ENCODE measurements at regions not wholly inside any gene's neighbourhood (a gene's known extent, or its start where the extent isn't known, plus 50 kb on each side); places are given as distances from the start of the nearest gene placed in this dataset.

DNA sequence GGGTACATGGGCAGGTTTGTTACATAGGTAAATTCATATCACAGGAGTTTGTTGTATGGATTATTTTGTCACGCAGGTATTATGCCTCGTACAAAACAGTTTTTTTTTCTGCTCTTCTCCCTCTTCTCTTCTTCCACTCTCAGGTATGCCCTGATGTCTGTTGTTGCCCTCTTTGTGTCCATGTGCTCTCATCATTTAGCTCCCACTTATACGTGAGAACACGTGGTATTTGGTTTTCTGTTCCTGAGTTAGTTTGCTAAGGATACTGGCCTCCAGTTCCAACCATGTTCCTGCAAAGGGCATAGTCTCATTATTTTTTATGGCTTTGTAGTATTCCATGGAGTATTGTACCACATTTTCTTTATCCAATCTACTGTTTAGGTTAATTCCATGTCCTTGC lies 65.7 kb downstream of the UNC5CL start:
- WGBS, 2 experiments (ENCODE audit: insufficient coverage in 2 of 2) = 100% methylated on average over 1 of the region's 4 CpGs; no CpG with 5 or more reads in 1 of the 2 experiments
- Histone ChIP-seq H3K9me3 (ENCODE audit: control insufficient read depth, low read length) (no peaks in the 10 kb centered on the region), H3K4me1 (ENCODE audit: control insufficient read depth, insufficient read depth, low read length, poor library complexity, severe bottlenecking) (no peaks in the 10 kb centered on the region), H3K36me3 (ENCODE audit: control insufficient read depth, insufficient read depth, low read length) (no peaks in the 10 kb centered on the region), H3K4me3 (ENCODE audit: extremely low read depth, insufficient read depth, low read length, poor library complexity, severe bottlenecking) (no peak overlapping the region), H3K27ac (ENCODE audit: low read depth, low read length, severe bottlenecking) (no peak overlapping the region)

GRCh38 chr6:40972814-40973213 lies 66.2 kb downstream of the UNC5CL start:
- no peak overlapping the region for H3K4me3 ChIP-seq (ENCODE audit: extremely low read depth, insufficient read depth, low read length, poor library complexity, severe bottlenecking)
- H3K27ac ChIP-seq (ENCODE audit: low read depth, low read length, severe bottlenecking) = no peak overlapping the region
- H3K4me1 ChIP-seq (ENCODE audit: control insufficient read depth, insufficient read depth, low read length, poor library complexity, severe bottlenecking) = no peaks in the 10 kb centered on the region
- H3K9me3 ChIP-seq (ENCODE audit: control insufficient read depth, low read length) = no peaks in the 10 kb centered on the region
- no peaks in the 10 kb centered on the region for H3K36me3 ChIP-seq (ENCODE audit: control insufficient read depth, insufficient read depth, low read length)
- no CpG with 5 or more reads among the region's 3 CpGs for WGBS, 2 experiments (ENCODE audit: insufficient coverage in 2 of 2)

GRCh38 chr6:40972190-40972589 lies 66.8 kb downstream of the UNC5CL start:
- Histone ChIP-seq H3K36me3 (ENCODE audit: control insufficient read depth, insufficient read depth, low read length) (no peaks in the 10 kb centered on the region), H3K4me1 (ENCODE audit: control insufficient read depth, insufficient read depth, low read length, poor library complexity, severe bottlenecking) (no peaks in the 10 kb centered on the region), H3K27ac (ENCODE audit: low read depth, low read length, severe bottlenecking) (no peak overlapping the region), H3K9me3 (ENCODE audit: control insufficient read depth, low read length) (no peaks in the 10 kb centered on the region), H3K4me3 (ENCODE audit: extremely low read depth, insufficient read depth, low read length, poor library complexity, severe bottlenecking) (no peak overlapping the region)
- 93% methylated on average over 3 of the region's 3 CpGs; no CpG with 5 or more reads in 1 of the 2 experiments for WGBS, 2 experiments (ENCODE audit: insufficient coverage in 2 of 2)

DNA sequence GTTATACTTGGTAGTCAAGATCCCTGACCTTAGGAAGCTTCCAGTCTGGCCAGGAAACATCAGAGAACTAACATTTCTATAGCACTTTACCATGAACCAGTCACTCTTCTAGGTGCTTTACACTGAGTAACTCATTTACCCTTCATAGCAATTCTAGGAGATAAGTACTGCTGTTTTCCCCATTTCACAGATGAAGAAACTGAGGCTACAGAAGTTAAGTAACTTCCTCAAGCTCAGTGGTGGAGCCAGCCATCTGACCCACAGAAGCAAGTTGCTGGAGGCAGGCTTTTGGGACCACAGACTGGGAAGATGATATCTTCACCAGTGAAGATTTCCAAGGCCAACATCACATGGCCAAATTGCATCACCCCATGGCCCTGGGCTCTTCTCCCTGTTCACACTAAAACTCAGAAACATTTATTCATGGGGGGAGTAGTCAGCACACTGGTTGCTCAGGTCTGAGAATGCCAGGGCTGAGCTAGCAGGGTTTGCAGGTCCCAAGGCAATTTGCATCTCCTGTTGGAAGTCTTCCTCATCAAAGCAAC lies 70.3 kb downstream of the UNC5CL start:
- H3K4me3 ChIP-seq (ENCODE audit: extremely low read depth, insufficient read depth, low read length, poor library complexity, severe bottlenecking) = no peak overlapping the region
- no peak overlapping the region for H3K27ac ChIP-seq (ENCODE audit: low read depth, low read length, severe bottlenecking)

DNA sequence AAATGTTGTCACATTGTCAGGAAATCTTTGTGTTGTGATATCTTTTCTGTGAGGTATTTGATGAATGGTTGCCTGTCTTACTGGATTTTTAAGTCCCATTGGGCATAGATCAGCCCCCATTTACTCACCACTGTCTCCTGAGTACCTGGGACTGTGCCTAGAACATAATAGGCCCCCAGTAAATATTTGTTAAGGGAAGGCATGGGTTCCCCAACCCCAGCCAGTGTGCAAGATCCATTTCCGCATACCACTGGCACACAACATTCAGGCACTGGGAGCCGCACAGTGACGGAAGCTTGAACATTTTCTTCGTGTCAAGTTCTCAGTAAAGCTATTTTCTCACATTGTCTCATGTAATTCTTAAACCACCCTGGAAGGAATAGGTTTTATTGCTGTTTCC lies 72.2 kb downstream of the UNC5CL start:
- Histone ChIP-seq H3K4me1 (ENCODE audit: control insufficient read depth, insufficient read depth, low read length, poor library complexity, severe bottlenecking) (peaks cover 6% of the 10 kb centered on the region), H3K9me3 (ENCODE audit: control insufficient read depth, low read length) (no peaks in the 10 kb centered on the region), H3K27ac (ENCODE audit: low read depth, low read length, severe bottlenecking) (no peak overlapping the region), H3K4me3 (ENCODE audit: extremely low read depth, insufficient read depth, low read length, poor library complexity, severe bottlenecking) (no peak overlapping the region), H3K36me3 (ENCODE audit: control insufficient read depth, insufficient read depth, low read length) (no peaks in the 10 kb centered on the region)
- no CpG with 5 or more reads among the region's 4 CpGs for WGBS, 2 experiments (ENCODE audit: insufficient coverage in 2 of 2)

More for the DNA sequence above, 70.3 kb downstream of the UNC5CL start:
- Histone ChIP-seq H3K36me3 (ENCODE audit: control insufficient read depth, insufficient read depth, low read length) (no peaks in the 10 kb centered on the region), H3K4me1 (ENCODE audit: control insufficient read depth, insufficient read depth, low read length, poor library complexity, severe bottlenecking) (no peaks in the 10 kb centered on the region), H3K9me3 (ENCODE audit: control insufficient read depth, low read length) (no peaks in the 10 kb centered on the region)

GRCh38 chr6:40965046-40965445 lies 74.0 kb downstream of the UNC5CL start:
- H3K27ac ChIP-seq (ENCODE audit: low read depth, low read length, severe bottlenecking) = no peak overlapping the region
- H3K4me3 ChIP-seq (ENCODE audit: extremely low read depth, insufficient read depth, low read length, poor library complexity, severe bottlenecking) = no peak overlapping the region
- H3K4me1 ChIP-seq (ENCODE audit: control insufficient read depth, insufficient read depth, low read length, poor library complexity, severe bottlenecking) = peaks cover 6% of the 10 kb centered on the region
- no peaks in the 10 kb centered on the region for H3K36me3 ChIP-seq (ENCODE audit: control insufficient read depth, insufficient read depth, low read length)
- WGBS, 2 experiments (ENCODE audit: insufficient coverage in 2 of 2) = 100% methylated on average over 1 of the region's 2 CpGs; no CpG with 5 or more reads in 1 of the 2 experiments
- H3K9me3 ChIP-seq (ENCODE audit: control insufficient read depth, low read length) = no peaks in the 10 kb centered on the region

- Histone ChIP-seq H3K9me3 (ENCODE audit: control insufficient read depth, low read length) (no peaks in the 10 kb centered on the region), H3K4me3 (ENCODE audit: extremely low read depth, insufficient read depth, low read length, poor library complexity, severe bottlenecking) (no peak overlapping the region), H3K36me3 (ENCODE audit: control insufficient read depth, insufficient read depth, low read length) (no peaks in the 10 kb centered on the region), H3K4me1 (ENCODE audit: control insufficient read depth, insufficient read depth, low read length, poor library complexity, severe bottlenecking) (peaks cover 14% of the 10 kb centered on the region), H3K27ac (ENCODE audit: low read depth, low read length, severe bottlenecking) (no peak overlapping the region)
- WGBS, 2 experiments (ENCODE audit: insufficient coverage in 2 of 2) = 100% methylated on average over 2 of the region's 3 CpGs; no CpG with 5 or more reads in 1 of the 2 experiments
Observed at GRCh38 chr6:40963019-40963418, 76.0 kb downstream of the UNC5CL start.

DNA sequence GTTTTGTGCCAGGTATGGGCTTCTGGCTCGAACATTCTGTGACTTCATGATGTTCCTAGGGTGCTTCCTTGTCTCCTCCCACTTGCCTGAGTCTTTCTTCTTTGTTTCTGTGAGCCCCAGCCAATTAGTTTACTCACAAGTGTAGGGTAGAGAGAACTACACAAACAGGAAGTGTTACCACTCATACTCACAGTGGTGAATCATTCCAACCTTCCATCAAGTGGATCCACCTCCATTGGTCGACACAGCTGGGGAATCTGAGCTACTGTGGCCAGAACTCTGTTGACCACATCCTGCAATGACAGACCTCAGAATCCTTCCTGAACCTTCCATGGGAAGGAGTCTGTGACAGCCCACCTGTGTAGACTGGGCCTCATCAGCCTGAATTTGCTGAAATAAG lies 76.8 kb downstream of the UNC5CL start:
- no peak overlapping the region for H3K4me3 ChIP-seq (ENCODE audit: extremely low read depth, insufficient read depth, low read length, poor library complexity, severe bottlenecking)
- no peaks in the 10 kb centered on the region for H3K9me3 ChIP-seq (ENCODE audit: control insufficient read depth, low read length)
- no peaks in the 10 kb centered on the region for H3K36me3 ChIP-seq (ENCODE audit: control insufficient read depth, insufficient read depth, low read length)
- H3K4me1 ChIP-seq (ENCODE audit: control insufficient read depth, insufficient read depth, low read length, poor library complexity, severe bottlenecking) = peaks cover 15% of the 10 kb centered on the region
- 56 to 81% methylated on average over 1 to 2 of the region's 2 CpGs for WGBS, 2 experiments (ENCODE audit: insufficient coverage in 2 of 2)
- peak overlapping the region; percentile 20 for H3K27ac ChIP-seq (ENCODE audit: low read depth, low read length, severe bottlenecking)

DNA sequence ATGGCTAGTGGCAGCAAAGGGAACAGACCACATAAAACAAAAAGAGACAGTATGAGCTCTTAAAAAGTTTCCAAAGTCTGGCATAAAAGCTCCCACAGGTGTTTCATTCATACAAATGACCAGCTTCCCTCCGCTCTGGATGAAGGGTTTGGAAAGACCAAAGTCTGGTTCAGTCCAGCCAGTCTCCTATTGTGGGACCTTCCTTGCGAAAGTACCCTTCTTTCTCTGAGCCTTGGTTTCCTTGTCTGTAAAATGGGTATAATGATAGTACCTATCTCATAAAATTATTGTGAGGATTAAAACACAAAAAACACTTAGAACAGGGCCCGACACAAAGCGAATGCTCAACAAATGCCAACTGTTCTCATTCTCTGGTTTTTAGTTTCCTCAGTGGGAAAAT lies 77.2 kb downstream of the UNC5CL start:
- H3K4me1 ChIP-seq (ENCODE audit: control insufficient read depth, insufficient read depth, low read length, poor library complexity, severe bottlenecking) = peaks cover 19% of the 10 kb centered on the region
- peak overlapping the region; percentile 20 for H3K27ac ChIP-seq (ENCODE audit: low read depth, low read length, severe bottlenecking)
- 96 to 100% methylated on average over 1 to 4 of the region's 4 CpGs for WGBS, 2 experiments (ENCODE audit: insufficient coverage in 2 of 2)
- H3K4me3 ChIP-seq (ENCODE audit: extremely low read depth, insufficient read depth, low read length, poor library complexity, severe bottlenecking) = no peak overlapping the region
- H3K36me3 ChIP-seq (ENCODE audit: control insufficient read depth, insufficient read depth, low read length) = no peaks in the 10 kb centered on the region
- H3K9me3 ChIP-seq (ENCODE audit: control insufficient read depth, low read length) = no peaks in the 10 kb centered on the region

DNA sequence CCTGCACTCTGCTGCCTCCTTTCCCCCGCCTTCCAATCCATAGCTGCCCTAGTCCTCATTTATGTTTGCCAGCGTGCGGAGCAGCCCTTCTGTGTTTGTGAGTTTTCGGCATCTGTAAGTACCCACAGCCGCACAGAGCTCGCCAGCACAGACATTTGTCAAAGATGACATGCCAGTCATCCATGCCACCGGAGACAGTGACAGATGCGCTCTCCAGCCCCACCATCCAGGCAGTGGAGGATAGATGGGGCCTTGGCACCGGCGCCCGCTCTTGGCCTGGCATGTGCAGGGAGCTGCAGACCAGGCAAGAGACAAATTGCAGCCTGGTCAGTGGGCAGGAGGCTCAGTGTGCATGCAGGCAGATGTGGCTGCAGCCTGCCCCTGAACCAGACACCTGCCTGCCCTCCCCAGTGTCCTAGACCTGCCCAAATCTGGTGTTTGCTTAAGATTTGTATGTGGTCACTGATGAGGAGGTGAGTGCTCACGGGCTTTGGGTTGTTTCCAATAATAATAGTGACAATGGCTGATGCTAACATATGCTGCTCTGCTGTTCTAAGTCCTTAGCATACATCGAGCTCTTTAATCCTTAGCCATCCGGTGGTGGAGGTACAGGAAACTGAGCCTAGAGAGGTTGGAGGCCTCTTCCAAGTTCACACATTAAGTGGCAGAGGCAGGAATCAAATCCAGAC lies 78.1 kb downstream of the UNC5CL start:
- H3K27ac ChIP-seq (ENCODE audit: low read depth, low read length, severe bottlenecking) = no peak overlapping the region
- no peak overlapping the region for H3K4me3 ChIP-seq (ENCODE audit: extremely low read depth, insufficient read depth, low read length, poor library complexity, severe bottlenecking)
- peaks cover 20% of the 10 kb centered on the region for H3K4me1 ChIP-seq (ENCODE audit: control insufficient read depth, insufficient read depth, low read length, poor library complexity, severe bottlenecking)
- no peaks in the 10 kb centered on the region for H3K36me3 ChIP-seq (ENCODE audit: control insufficient read depth, insufficient read depth, low read length)
- H3K9me3 ChIP-seq (ENCODE audit: control insufficient read depth, low read length) = no peaks in the 10 kb centered on the region
- 90 to 93% methylated on average over 14 of the region's 14 CpGs for WGBS, 2 experiments (ENCODE audit: insufficient coverage in 2 of 2)

GRCh38 chr6:40959781-40960327 lies 79.2 kb downstream of the UNC5CL start:
- H3K27ac ChIP-seq (ENCODE audit: low read depth, low read length, severe bottlenecking) = no peak overlapping the region
- H3K4me3 ChIP-seq (ENCODE audit: extremely low read depth, insufficient read depth, low read length, poor library complexity, severe bottlenecking) = no peak overlapping the region
- H3K36me3 ChIP-seq (ENCODE audit: control insufficient read depth, insufficient read depth, low read length) = no peaks in the 10 kb centered on the region
- no peaks in the 10 kb centered on the region for H3K9me3 ChIP-seq (ENCODE audit: control insufficient read depth, low read length)
- H3K4me1 ChIP-seq (ENCODE audit: control insufficient read depth, insufficient read depth, low read length, poor library complexity, severe bottlenecking) = peaks cover 20% of the 10 kb centered on the region
- WGBS, 2 experiments (ENCODE audit: insufficient coverage in 2 of 2) = 83 to 100% methylated on average over 1 of the region's 2 CpGs

Measured in mesodermal cell (in vitro differentiated cells).